Activated CD8-positive, alpha-beta memory T cell treated with anti-CD3 and anti-CD28 coated beads, Interleukin-2, amount 50 U/mL, for 24 hours (primary cell): ENCODE measurements at regions not wholly inside any gene's neighbourhood (a gene's known extent, or its start where the extent isn't known, plus 50 kb on each side); places are given as distances from the start of the nearest gene placed in this dataset.
A peak's percentile ranks its signal among the peaks of the same experiment; 100 is the strongest.
"Not testable (repeated sequence)": the region's sequence is repeated elsewhere in the genome, so short reads cannot be mapped to it uniquely, and the experiment has no call there.

Source experiments
- DNase-seq: peaks from one replicate; pipeline ENCODE4 v3.0.0-alpha.2; 2020; ENCODE audit errors: extremely low read depth

DNA sequence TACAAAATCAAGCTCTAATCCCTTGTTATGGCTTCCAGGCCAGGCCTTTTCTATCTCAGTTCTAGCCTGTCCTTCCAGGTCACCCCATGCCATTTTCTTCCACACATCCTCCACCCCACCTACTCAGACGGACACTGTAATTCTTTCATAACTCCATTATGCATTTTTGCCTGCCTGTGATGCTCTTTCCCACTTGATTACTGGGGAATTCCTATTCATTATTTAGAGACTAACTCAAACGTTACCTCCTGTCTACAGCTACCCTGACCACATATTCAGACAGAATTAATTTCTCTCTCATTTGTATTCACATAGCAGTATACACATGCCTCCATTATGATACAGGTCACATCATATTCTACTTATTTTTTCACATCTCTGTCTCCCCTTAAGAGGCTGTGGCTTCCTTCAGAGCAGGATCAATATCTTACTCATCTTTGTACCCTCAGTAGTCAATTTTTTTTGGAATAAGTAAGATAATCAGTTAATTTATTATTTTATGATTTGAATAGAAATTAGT, 156.5 kb upstream of the ZC3H12C start:
- DNase-seq = no peak

DNA sequence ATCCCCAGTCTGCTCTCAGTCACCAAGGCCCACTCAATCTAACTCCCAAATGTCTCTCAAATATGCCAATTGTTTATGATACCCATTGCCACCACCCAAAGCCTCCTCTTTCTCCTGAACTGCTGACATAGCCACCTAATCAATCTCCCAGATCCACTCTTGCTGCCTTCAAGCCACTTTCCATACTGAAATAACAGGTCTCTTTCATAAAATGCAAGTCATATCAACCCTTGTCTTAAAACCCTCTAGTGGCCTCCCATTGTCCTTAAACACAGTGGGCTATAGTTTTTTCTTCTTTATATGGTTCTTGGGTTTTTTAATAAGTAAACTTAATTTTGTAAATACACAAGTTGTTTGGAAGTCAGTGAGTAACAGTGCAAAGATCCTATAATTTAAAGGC, 155.2 kb upstream of the ZC3H12C start:
- no peak for DNase-seq

GRCh38 chr11:109939166-109939810, 153.9 kb upstream of the ZC3H12C start:
- no peak for DNase-seq

DNA sequence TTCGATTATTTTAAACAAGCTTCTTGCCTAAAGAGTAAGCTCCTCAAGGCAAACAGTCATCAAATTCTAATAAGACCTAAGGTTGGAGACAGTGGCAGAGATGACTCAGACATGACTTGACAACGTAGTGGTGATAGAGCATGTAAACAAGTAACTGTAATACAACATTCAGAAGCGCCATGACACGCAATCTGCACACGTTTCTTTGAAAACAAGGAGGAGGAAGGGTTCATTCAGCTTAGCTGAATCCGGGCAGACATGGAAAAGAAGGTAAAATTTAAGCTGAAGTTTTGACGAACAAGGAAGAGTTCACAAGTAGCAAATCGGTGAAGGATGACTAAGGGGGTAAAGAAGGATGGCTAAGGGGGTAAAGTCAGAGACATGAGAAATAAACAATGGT, 152.4 kb upstream of the ZC3H12C start:
- no peak for DNase-seq

DNA sequence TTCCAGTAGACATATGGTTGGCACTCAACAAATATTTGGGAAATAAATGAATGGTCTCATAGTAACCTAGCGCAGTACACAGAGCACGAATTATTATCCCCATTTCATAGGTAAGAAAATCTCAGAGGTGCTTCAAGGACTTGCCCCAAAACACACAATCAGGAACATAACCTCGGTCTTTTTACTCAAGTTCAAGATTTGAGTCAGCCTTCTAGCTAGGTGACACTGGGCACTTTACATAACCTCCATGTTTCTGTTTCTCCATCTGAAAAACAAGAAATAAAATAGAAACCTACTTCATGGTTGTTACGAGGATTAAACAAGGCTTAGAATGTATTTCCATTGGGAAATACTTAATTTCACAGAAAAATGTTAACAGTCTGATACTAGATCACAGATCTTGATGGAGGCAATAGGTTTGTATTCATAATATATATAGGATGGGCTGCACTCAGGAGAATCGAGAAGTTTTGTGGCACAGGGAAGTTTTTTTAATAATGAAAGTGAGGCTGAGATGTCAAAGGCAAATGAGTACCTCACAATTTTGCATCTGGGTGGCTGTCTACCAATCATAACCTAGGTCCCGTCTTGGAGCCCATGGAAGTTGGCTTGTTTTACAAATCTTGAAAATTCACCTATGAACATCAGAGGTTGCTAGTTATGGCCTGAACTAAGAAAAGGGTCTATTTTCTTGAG, 147.4 kb upstream of the ZC3H12C start:
- DNase-seq = no peak

- DNase-seq = peak; percentile 18
Measured at GRCh38 chr11:109946322-109946846, 146.8 kb upstream of the ZC3H12C start.

GRCh38 chr11:109954534-109954933, 138.7 kb upstream of the ZC3H12C start:
- no peak for DNase-seq

GRCh38 chr11:109956124-109956793, 136.9 kb upstream of the ZC3H12C start:
- no peak for DNase-seq

DNA sequence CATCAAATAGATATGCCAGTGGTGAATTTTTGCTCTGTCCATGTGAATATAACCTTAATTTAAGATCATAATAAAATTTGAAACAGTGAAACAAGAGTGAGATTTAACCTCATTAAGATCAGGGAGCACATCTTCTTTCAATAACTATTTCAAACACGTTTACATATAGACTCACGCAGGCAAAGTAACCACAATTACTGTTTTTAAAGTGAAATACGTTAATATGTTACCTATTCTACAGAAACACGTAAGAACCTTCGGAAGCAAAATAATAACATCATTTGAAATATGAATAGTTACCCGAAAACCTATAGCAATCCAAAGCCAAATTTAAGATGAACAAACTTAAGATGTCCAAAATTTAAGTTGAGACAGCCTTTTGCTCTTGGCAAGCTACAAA, 136.2 kb upstream of the ZC3H12C start:
- no peak for DNase-seq

DNA sequence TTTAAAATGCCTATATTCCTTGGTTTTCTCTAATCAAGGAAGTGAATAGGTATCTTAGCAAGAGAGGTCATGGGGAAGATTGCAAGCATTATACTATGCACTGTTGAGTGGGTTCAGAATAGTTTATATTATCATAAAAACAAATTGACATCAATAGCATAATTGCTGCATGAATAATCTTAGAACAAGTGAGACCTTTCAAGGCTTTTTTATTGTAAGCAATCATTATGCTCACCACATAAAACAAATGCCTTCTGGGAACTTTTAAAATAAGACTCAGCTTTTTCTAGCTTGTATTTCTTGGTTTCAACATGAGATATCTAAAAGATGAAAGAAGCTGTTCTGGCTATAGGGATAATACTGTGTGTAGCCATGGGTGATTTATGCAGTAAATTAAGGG, 135.6 kb upstream of the ZC3H12C start:
- DNase-seq = no peak

DNA sequence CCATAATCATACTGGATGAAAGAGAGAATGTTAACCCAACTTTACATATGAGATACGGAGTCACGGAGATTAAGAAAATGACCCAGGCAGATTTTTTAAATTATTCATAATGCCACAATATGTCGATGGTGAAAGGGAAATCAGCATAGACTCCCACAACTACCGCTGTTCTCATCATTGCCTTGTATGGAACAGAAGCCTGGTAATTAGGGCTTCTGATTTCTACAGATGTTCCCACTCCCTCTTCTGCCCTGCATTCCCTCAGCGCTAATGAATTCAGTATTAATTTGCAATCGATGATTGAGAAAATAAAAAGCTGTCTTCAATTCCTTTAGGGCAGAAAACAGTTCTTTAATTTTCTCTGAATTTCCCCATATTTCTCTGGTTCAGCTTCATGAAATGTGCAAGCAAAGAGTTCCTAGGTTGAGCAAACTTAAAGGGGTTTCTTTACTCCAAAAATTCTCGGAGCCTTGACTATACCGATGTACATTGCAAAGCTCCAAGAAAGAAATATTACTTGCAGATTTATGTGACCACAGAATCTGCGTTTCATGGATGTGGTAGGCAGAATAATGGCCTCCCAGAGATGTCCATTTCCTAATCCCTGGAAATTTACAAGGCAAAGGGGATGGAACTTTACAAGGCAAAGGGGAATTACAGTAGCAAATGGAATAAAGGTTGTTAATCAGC, 134.9 kb upstream of the ZC3H12C start:
- no peak for DNase-seq

DNA sequence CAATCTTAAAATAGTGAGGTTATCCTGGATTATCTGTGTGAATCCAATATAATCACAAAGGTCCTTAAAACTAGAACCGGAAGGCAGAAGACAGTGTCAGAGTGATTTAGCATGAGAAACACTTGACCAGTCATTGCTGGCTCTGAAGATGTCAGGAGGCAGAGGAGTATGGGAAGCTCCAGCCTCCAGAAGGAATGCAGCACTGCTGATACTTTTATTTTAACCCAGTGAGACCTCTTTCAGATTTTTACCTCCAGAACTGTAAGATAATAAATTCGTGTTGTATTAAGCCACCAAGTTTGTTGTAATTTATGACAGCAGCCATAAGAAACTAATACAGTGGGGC, 134.4 kb upstream of the ZC3H12C start:
- no peak for DNase-seq

GRCh38 chr11:109960831-109961230, 132.4 kb upstream of the ZC3H12C start:
- DNase-seq = no peak

DNA sequence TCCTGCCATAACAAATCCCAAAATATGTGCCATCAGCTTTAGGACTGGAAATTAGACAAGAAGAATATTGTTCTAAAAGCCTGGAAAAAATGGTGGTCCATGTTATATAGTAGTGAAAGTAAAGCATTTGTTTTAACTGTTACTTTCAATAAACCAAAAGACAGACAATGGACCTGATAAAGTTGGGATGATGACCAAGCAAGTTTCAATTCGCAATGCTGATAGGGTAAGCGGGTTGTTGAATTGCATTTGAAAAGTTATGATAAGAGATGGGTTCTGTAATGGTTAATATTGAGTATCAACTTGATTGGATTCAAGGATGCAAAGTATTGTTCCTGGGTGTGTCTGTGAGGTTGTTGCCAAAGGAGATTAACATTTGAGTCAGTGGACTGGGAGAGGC, 131.9 kb upstream of the ZC3H12C start:
- DNase-seq = no peak

GRCh38 chr11:109963101-109963500, 130.1 kb upstream of the ZC3H12C start:
- no peak for DNase-seq

GRCh38 chr11:109964487-109964886, 128.7 kb upstream of the ZC3H12C start:
- no peak for DNase-seq

- DNase-seq = not testable (repeated sequence)
Measured at GRCh38 chr11:109965445-109965844, 127.7 kb upstream of the ZC3H12C start.

- DNase-seq = not testable (repeated sequence)
Measured at GRCh38 chr11:109965926-109966325, 127.3 kb upstream of the ZC3H12C start.

- not testable (repeated sequence) for DNase-seq
Measured at GRCh38 chr11:109967136-109967535, 126.1 kb upstream of the ZC3H12C start.

DNA sequence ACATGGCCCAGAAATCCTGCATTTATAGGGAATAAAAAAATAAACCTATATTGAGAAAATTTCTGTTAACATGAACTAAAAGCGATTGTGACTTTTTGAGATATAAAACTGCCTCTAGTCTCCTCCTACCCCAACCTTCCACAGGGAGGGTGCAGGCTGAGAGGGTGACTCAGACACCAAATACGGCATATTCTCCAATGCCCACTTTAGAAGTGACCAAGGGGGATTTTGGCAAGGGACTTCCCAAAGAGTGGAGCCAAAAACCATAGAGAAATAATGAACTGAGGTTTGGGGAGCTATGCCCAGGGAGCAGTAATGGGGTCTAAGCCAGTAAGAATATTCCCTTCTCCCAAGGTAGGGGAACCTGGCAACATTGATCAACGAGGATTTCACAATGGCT, 124.9 kb upstream of the ZC3H12C start:
- DNase-seq = no peak

DNA sequence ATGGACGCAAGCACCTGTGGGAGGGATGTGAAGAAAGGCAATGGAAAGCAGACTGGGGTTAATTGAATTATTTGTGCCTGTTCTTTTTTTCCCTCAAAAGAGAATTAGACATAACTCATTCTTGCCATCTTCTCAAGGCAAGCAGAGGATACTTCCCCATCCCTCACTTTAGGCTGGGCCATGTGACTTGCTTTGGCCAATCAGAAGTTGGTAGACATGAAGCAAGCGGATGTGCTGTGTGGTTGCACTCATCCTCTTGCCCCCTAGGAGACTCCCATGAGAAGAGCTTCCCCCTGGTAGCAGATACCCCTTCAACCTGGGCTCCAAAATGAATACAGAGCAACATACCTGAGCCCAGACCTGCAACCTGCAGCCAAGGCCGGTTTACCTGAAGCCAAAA, 124.4 kb upstream of the ZC3H12C start:
- no peak for DNase-seq

- DNase-seq = no peak
Measured at GRCh38 chr11:109970516-109971183, 122.5 kb upstream of the ZC3H12C start.
